ENCODE measurements at regions not wholly inside any gene's neighbourhood (a gene's known extent, or its start where the extent isn't known, plus 50 kb on each side); places are given as distances from the start of the nearest gene placed in this dataset.

DNA sequence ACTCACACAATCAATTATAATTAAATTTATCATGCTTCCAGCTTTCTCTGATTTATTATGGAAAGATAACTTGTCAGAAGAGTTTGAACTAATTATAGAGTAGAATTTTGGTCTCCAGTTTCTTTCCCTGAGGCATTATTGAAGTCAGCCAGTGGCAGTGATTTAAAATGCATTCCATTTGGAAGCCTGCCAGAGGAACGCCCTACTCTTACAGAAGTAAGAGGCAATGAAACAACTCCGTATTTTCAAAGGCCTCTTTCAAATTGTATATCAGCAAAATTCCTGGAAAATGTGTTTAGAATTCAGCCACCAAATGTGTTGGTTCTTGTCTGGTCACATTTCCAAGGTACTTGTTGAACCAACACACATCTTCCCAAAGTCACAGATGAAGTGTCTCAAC, 640.9 kb downstream of the SEMA5A start:
- DNase-seq (ENCODE audit: low read depth in 2 of 2), result no peak

DNA sequence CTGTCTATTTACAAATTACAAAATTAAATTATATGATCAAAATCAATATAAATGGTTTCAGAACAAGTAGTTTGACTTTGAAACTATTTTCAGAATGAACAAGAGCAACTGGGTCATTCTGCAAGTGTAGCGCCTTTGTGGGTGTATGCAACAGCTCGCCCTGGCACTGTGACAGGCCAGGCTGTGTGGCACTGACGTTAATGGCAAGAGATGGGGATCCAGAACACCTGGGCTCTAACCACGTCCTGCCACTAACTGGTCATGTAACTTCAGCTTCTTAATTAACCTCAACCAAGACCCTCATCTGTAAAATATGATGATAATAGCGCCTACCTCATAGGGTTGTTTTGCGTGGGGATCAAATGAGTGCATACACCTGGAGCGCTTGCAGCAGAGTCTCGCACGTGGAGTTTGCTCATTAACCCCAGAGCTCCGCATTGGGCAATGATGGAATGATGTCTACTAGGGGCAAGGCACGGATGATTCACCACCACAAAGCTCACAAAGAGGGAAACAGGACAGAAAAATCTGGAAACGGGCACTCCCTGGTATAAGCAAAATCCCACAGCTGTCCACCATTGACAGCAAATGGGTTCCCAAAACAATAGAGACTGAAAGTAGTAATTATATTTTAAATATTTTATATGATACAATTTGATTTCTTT, 639.4 kb downstream of the SEMA5A start:
- no peak for DNase-seq (ENCODE audit: low read depth in 2 of 2)

- no peak for DNase-seq (ENCODE audit: low read depth in 2 of 2)
Measured at GRCh38 chr5:8907168-8907868, 638.6 kb downstream of the SEMA5A start.

- no peak for DNase-seq (ENCODE audit: low read depth in 2 of 2)
Measured at GRCh38 chr5:8908055-8908683, 637.7 kb downstream of the SEMA5A start.

DNA sequence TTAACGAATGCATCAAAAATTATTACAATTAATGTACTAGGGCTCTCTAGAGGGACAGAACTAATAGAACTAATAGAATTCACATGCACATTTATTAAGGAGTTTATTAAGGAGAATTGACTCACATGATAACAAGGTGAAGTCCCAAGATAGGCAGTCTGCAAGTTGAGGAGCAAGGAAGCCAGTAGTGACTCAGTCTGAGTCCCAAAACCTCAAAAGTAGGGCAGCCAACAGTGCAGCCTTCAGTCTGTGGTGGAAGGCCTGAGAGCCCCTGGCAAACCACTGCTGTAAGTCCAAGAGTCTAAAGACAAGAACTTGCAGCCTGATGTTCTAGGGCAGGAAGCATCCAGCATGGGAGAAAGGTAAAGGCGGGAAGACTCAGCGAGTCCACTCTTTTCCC, 633.8 kb downstream of the SEMA5A start:
- DNase-seq (ENCODE audit: low read depth in 2 of 2), result no peak

GRCh38 chr5:8913522-8913921, 632.4 kb downstream of the SEMA5A start:
- no peak for DNase-seq (ENCODE audit: low read depth in 2 of 2)

GRCh38 chr5:8919096-8919495, 626.8 kb downstream of the SEMA5A start:
- DNase-seq (ENCODE audit: low read depth in 2 of 2), result no peak

DNA sequence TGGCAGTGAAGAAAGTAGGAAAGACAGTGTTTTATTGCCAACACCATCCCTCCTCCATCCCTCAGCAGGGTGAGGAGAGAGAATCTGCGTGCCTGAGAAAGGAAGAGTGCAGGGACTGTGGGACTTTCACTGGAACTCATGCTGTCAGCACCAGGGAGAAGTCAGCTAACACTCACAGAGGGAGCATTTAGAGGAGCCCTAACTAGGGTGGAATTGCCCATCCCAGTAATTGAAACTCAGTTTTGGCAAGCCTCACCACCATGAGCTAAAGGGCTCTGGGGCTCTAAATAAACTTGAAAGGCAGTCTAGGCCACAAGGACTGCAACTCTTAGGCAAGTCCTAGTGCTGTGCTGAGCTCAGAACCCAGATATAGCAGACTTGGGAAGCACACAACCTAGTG, 622.3 kb downstream of the SEMA5A start:
- no peak for DNase-seq (ENCODE audit: low read depth in 2 of 2)

DNA sequence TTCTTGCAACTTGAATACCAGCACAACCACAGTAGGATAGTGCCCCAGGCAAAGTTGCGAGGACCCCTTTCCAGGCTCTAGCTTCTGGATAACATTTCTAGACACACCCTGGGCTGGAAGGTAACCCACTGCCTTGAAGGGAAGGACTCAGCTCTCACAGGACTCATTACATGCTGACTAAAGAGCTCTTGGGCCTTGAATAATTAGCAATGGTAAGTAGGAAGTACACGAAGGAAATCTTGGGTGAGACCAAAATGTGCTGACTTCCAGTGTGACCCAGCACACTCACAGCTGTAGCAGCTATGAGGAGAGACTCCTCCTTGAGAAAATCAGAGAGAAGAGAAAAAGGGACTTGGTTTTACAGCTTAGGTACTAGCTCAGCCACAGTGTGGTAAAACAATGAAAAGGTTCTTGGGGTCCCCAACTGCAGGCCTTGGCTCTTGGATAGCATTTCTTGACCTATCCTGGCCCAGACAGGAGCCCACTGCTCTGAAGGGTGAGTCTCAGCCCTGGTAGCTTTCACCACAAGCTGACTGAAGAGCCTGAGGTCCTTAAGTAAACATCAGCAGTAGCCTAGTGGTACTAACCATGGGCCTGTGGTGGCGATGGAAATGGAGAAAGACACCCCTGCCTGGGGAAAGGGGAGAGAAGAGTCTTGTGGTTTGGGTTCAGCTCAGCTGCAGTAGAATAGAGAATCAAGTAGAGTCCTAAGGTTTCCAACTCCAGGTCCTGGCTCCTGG, 621.7 kb downstream of the SEMA5A start:
- no peak for DNase-seq (ENCODE audit: low read depth in 2 of 2)

DNA sequence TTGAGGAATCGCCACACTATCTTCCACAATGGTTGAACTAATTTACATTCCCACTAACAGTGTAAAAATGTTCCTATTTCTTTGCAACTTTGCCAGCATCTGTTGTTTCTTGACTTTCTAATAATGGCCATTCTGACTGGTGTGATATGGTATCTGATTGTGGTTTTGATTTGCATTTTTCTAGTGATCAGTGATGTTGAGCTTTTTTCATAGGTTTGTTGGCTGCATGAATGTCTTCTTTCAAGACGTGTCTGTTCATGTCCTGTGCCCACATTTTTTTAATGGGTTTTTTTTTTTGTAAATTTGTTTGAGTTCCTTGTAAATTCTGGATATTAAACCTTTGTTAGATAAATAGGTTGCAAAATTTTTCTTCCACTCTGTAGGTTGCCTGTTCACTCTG, 615.9 kb downstream of the SEMA5A start:
- no peak for DNase-seq (ENCODE audit: low read depth in 2 of 2)

- DNase-seq (ENCODE audit: low read depth in 2 of 2), result no peak
Measured at GRCh38 chr5:8934455-8934854, 611.4 kb downstream of the SEMA5A start.

GRCh38 chr5:8940934-8941333, 604.9 kb downstream of the SEMA5A start:
- DNase-seq (ENCODE audit: low read depth in 2 of 2), result no peak

- no peak for DNase-seq (ENCODE audit: low read depth in 2 of 2)
Measured at GRCh38 chr5:8943301-8943700, 602.6 kb downstream of the SEMA5A start.

DNA sequence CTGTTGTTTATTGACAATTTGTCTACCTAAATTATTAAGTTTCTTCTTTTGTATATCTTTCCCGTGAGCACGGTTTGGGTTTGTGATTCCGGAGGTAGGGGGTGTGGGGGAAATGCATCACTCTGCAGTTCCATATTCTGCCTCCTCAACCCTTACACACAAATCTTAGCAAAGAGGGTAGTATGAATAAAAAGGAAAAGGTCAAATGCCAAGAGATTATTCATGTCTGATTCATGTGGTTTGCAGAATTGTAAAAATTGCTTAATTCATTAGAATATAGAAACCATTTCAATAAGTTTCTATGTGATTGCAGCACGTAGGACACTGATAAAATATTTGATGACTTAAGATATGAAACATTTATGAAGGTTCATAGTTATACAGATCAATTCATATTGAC, 601.9 kb downstream of the SEMA5A start:
- DNase-seq (ENCODE audit: low read depth in 2 of 2), result no peak

DNA sequence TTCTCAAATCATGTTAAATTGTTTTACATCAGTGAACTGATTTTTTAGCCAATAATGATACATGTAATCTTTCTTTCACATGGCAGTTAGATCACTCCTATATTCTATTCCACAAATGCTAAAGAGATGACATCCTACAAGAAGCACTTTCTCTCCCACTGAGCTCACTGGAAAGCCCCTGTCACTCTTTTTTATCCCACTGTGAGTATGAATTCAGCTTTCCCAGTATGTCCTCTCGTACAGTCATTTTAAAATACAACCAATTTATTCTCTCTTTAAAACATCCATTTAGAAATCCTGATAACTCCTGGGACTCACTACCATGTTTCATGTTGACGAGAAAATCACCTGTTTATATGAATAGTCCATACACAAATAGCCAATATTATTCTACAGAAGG, 599.9 kb downstream of the SEMA5A start:
- DNase-seq (ENCODE audit: low read depth in 2 of 2), result no peak

DNA sequence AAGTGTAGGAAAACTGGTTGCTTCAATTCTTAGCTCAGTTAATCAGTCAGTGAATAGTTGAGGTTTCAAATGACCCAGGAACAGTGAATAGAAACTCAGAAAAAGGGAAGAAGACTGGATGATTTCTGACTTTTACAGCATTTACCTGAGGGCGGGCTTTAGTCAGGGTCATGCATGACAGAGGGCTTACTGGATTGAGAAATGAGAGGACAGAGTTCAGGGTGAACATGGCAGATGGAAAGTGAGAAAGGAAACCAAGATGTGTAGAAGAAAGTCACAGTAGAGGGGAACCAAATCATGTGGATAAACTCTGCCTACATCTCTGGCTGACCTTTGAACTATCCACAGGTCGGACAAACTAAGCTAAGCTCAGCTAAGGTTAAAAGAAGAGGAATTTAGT, 596.0 kb downstream of the SEMA5A start:
- no peak for DNase-seq (ENCODE audit: low read depth in 2 of 2)

DNA sequence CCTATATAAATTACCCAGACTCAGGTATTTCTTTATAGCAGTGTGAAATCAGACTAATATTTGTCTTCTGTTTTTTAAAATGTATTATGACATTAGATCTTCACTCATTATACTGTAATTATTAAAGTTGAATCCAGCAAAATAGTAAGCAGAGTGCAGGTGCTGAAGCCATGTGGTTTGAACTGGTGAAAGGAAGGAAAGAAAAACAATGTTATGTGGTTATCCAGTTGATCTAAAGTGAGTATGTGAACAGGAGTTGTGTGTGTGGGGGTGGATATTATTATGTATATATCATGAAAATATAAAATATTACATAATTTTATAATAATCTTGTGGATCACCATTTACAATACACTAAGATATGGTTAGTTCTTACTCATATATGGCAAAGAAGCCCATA, 593.7 kb downstream of the SEMA5A start:
- DNase-seq (ENCODE audit: low read depth in 2 of 2), result no peak

DNA sequence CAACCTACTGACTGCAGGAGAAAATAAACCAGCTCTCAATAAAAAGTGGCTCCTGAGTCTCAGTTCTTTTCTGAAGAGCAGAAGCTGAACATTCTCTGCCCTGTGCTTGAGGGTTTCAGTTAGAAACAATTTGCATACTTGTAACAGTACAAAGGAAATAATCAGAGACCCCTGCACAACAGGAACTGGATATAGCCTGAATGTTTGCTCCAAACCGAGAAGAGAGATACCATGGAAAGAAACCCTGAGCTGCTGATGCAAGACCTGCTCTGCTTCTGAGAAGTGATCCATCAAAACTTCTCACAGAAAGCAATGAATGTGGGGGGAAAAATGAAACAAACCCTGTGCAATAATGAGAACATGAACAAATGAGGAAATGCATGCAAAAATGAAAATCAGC, 592.9 kb downstream of the SEMA5A start:
- no peak for DNase-seq (ENCODE audit: low read depth in 2 of 2)

GRCh38 chr5:8953911-8954438, 591.9 kb downstream of the SEMA5A start:
- DNase-seq (ENCODE audit: low read depth in 2 of 2), result no peak

- DNase-seq (ENCODE audit: low read depth in 2 of 2), result no peak
Measured at GRCh38 chr5:8954801-8955200, 591.1 kb downstream of the SEMA5A start.

- no peak for DNase-seq (ENCODE audit: low read depth in 2 of 2)
Measured at GRCh38 chr5:8956659-8957058, 589.2 kb downstream of the SEMA5A start.

GRCh38 chr5:8958602-8959001, 587.3 kb downstream of the SEMA5A start:
- no peak for DNase-seq (ENCODE audit: low read depth in 2 of 2)
